ENCODE measurements at regions not wholly inside any gene's neighbourhood (a gene's known extent, or its start where the extent isn't known, plus 50 kb on each side); places are given as distances from the start of the nearest gene placed in this dataset.

DNA sequence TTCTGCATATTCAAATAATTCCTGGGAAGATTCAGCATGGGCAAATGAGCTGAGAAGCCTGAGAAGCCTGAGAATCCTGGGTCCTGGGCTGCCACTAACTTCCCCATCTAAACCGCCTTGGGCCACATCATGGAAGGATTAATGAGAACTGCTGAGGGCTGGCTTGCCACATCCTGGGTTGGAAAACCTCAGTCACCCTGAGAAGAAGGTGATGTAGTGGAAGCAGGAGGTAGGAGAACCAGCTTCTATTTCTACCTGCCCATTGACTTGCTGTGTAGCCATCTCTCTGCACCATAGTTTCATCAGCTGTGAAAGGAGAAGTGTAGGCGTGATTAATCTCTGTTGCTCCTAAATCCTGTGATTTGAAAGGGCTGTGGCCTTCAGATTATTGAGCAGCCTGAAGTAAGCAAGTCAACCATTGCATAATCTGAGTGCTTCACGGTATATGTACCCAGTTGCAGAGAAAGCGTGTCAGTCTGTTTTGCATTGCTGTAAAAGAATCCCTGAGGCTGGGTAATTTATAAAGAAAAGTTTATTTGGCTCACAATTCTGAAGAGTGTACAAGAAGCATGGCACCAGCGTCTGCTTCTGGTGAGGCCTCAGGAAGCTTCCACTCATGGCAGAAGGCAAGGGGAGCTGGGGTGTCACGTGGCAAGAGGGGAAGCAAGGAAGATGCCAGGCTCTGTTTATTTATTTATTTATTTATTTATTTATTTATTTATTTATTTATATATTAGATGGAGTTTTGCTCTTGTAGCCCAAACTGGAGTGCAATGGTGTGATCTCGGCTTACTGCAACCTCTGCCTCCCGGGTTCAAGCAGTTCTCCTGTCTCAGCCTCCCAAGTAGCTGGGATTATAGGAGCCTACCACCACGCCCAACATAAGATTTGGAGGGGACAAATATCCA is 140.9 kb upstream of the ATP6AP2 start:
- POLR2A ChIA-PET: no interaction called here
- Mint-ChIP-seq H3K9me3 (no peaks in the 10 kb centered on the region), H3K27me3 (peaks cover 2% of the 10 kb centered on the region), H3K4me3 (no peak overlapping the region), H3K27ac (no peak overlapping the region), H3K4me1 (no peaks in the 10 kb centered on the region), H3K36me3 (ENCODE audit: low read depth) (no peaks in the 10 kb centered on the region)
- CTCF ChIA-PET: no interaction called here
- intact Hi-C loops (cut with micrococcal nuclease): no loop called here
- TF ChIP-seq, protein P1, sequence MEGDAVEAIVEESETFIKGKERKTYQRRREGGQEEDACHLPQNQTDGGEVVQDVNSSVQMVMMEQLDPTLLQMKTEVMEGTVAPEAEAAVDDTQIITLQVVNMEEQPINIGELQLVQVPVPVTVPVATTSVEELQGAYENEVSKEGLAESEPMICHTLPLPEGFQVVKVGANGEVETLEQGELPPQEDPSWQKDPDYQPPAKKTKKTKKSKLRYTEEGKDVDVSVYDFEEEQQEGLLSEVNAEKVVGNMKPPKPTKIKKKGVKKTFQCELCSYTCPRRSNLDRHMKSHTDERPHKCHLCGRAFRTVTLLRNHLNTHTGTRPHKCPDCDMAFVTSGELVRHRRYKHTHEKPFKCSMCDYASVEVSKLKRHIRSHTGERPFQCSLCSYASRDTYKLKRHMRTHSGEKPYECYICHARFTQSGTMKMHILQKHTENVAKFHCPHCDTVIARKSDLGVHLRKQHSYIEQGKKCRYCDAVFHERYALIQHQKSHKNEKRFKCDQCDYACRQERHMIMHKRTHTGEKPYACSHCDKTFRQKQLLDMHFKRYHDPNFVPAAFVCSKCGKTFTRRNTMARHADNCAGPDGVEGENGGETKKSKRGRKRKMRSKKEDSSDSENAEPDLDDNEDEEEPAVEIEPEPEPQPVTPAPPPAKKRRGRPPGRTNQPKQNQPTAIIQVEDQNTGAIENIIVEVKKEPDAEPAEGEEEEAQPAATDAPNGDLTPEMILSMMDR (IDR thresholded peaks at IDR 0.05): no peak
- DNase-seq (no peak), ATAC-seq (ENCODE audit: low read depth) (no peak)

DNA sequence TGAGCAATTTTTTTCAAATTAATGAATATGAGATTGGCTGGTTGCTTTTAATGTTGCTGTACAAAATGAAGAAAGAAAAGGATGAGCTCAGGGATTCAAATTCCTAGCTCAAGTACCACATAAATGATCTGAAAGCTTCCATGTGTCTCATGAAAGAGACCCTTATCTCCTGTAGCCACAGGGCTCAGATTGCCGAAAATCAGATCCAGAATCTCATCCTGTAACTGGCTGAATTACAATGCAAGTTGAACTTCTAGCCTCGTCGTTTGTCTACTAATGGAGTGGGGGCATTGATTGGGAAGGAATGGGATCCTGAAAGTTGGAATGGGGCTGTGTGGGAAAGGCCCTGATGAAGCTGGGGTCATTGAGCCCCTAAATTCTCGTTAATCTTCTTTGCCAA is 143.4 kb upstream of the ATP6AP2 start:
- no peak for DNase-seq
- H3K9me3 Mint-ChIP-seq: no peaks in the 10 kb centered on the region
- H3K27me3 Mint-ChIP-seq: peaks cover 2% of the 10 kb centered on the region
- CTCF ChIA-PET: no interaction called here
- intact Hi-C loops (cut with micrococcal nuclease): no loop called here
- ATAC-seq (ENCODE audit: low read depth): no peak
- POLR2A ChIA-PET: no interaction called here
- no peaks in the 10 kb centered on the region for H3K36me3 Mint-ChIP-seq (ENCODE audit: low read depth)
- no peak overlapping the region for H3K27ac Mint-ChIP-seq
- no peaks in the 10 kb centered on the region for H3K4me1 Mint-ChIP-seq
- H3K4me3 Mint-ChIP-seq: no peak overlapping the region
- TF ChIP-seq, protein P1 (IDR thresholded peaks at IDR 0.05): no peak

DNA sequence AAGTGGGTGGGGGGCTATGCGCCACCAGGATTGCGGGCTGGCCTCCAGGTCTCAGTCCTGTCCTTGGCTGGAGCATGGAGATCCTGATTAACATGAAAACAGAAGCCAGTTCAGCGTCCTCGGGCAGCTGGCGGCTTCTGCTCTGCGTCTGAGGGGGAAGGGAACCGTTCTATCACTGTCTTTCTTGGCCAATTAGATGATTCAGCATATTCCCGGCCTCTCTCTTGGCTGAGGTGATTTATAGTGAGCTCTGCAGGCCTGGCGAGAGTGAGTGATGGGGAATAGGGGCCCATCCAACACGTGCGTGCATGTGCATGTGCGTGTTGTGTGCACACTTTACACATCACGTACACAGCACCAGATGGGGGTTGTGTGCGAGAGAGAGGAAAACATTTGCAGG is 145.8 kb upstream of the ATP6AP2 start:
- Mint-ChIP-seq H3K27ac (no peak overlapping the region), H3K27me3 (no peaks in the 10 kb centered on the region), H3K9me3 (no peaks in the 10 kb centered on the region), H3K4me1 (peaks cover 2% of the 10 kb centered on the region), H3K4me3 (no peak overlapping the region), H3K36me3 (ENCODE audit: low read depth) (no peaks in the 10 kb centered on the region)
- TF ChIP-seq, protein P1 (IDR thresholded peaks at IDR 0.05): no peak
- DNase-seq (no peak), ATAC-seq (ENCODE audit: low read depth) (no peak)
- CTCF ChIA-PET: no interaction called here
- intact Hi-C loops (cut with micrococcal nuclease): no loop called here
- POLR2A ChIA-PET: no interaction called here

DNA sequence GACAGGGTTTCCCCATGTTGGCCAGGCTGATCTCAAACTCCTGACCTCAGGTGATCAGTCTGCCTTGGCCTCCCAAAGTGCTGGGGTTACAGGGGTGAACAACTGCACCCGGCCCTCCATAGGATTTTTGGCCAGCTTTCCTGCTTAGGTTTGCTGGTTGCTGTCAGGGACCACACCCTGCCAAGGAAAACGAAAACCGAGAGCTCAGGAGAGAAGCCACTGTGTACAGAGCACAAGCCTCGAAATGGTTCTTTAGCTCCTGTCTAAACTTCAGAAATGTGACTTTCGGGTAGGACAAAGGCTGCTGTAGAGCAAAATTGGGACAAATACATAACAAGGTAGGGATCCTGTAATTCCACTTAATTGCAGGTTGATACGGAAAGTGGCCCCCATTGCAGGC is 146.3 kb upstream of the ATP6AP2 start:
- DNase-seq: no peak
- Mint-ChIP-seq H3K27ac (no peak overlapping the region), H3K36me3 (ENCODE audit: low read depth) (no peaks in the 10 kb centered on the region), H3K9me3 (no peaks in the 10 kb centered on the region), H3K4me3 (no peak overlapping the region), H3K4me1 (peaks cover 2% of the 10 kb centered on the region), H3K27me3 (no peaks in the 10 kb centered on the region)
- intact Hi-C loops (cut with micrococcal nuclease): no loop called here
- ATAC-seq (ENCODE audit: low read depth): no peak
- ChIA-PET POLR2A (no interaction called here), CTCF (no interaction called here)
- TF ChIP-seq, protein P1 (IDR thresholded peaks at IDR 0.05): no peak

DNA sequence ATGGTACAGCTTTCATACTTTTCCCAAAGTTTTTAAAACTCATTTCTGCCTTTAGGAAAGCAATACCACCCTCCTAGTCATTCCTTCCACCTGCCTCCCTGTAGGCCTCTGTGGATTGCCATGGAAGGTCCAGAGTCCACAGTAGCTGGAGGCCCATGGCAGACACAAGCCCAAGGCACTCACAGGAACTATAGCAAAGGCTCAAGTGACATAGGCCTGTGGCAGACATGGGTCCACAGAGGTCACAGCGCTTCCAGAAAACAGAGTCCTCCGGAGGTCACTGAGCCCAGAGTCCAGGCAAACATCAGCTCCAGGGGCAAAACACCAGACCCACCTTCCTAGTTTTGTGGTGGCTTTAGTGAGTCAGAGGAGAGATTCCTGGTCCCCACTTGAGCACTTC is 147.6 kb upstream of the ATP6AP2 start:
- Mint-ChIP-seq H3K9me3 (peaks cover 3% of the 10 kb centered on the region), H3K27me3 (no peaks in the 10 kb centered on the region), H3K27ac (no peak overlapping the region), H3K36me3 (ENCODE audit: low read depth) (no peaks in the 10 kb centered on the region), H3K4me3 (no peak overlapping the region), H3K4me1 (peaks cover 2% of the 10 kb centered on the region)
- CTCF ChIA-PET: no interaction called here
- POLR2A ChIA-PET: no interaction called here
- intact Hi-C loops (cut with micrococcal nuclease): no loop called here
- TF ChIP-seq, protein P1 (IDR thresholded peaks at IDR 0.05): no peak
- ATAC-seq (ENCODE audit: low read depth) (no peak), DNase-seq (no peak)

Data from activated B cell treated with CpG ODN at 0.5 μM for 24 hours (primary cell).